NCI-H510A treated with DMSO at 0.1 percent for 48 hours (cell line): ENCODE measurements at regions not wholly inside any gene's neighbourhood (a gene's known extent, or its start where the extent isn't known, plus 50 kb on each side); places are given as distances from the start of the nearest gene placed in this dataset.
"Not testable (repeated sequence)": the region's sequence is repeated elsewhere in the genome, so short reads cannot be mapped to it uniquely, and the experiment has no call there.

Experiments used
- DNase-seq: peaks from one replicate; lab custom pipeline; 2025; lab: John Stamatoyannopoulos, UW

DNA sequence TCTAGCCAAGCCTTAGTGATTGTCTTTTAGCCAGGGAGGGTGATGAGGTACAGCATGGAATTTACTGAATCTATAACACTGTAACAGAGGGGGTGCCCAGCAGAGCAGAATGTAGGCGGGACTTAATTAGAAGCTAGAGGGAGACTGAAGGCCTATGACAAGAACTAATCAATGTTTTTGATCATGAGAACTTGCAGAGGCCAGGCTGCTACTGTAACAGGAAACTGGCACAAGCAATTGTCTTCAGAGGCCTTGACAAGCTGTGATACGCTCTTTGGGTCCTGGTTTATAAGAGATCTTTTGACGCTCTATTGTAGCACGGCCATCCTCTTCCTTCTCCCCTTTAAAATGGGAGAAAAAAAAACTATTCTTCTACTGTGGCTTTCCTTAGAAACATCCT is 1297.3 kb downstream of the JRKL start:
- no peak for DNase-seq

GRCh38 chr11:97691061-97691460 is 1301.2 kb downstream of the JRKL start:
- no peak for DNase-seq

- DNase-seq, result no peak
These were observed 1313.1 kb downstream of the JRKL start for GRCh38 chr11:97702951-97703350.

DNA sequence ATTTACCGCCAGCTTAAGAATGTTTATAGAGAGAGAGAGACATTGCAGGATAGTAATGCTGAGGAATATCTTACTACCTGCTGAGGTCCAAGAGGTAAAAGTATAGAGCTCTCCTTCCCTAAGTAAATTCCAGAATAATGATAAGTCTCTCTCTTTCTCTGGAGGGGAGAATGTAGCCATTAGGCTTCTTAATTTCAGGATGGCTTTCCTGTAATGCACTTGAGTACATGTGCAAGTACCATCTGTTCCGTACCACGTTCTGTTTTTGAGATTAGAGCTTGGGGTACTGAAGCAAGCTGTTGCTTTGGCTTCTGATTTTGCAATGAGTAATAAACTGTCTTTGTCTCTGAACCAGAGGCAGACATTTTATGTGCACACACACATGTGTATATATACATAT is 1314.0 kb downstream of the JRKL start:
- DNase-seq, result no peak

DNA sequence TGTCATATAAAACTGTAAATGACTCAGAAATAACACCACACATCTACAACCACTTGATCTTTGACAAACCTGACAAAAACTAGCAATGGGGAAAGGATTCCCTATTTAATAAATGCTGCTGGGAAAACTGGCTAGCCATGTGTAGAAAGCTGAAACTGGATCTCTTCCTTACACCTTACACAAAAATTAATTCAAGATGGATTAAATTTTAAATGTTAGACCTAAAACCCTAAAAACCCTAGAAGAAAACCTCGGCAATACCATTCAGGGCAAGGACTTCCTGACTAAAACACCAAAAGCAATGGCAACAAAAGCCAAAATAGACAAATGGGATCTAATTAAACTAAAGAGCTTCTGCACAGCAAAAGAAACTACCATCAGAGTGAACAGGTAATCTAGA is 1315.3 kb upstream of the CNTN5 start:
- DNase-seq, result not testable (repeated sequence)

DNA sequence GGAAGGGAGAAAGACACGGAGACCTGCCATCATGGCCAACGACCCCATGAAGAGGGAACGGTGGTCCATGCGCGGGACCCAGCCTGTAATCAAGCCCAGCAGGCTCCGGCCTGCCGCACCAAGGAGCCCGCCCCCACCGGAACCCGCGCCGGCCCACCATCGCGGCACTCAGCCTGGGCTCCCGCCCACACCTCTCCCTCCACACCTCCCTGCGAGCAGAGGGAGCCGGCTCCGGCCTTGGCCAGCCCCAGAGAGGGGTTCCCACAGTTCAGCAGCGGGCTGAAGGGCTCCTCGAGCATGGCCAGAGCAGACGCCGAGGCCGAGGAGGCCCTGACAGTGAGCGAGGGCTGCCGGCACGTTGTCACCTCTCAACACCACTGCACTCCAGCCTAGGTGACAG is 1302.8 kb upstream of the CNTN5 start:
- DNase-seq, result no peak

DNA sequence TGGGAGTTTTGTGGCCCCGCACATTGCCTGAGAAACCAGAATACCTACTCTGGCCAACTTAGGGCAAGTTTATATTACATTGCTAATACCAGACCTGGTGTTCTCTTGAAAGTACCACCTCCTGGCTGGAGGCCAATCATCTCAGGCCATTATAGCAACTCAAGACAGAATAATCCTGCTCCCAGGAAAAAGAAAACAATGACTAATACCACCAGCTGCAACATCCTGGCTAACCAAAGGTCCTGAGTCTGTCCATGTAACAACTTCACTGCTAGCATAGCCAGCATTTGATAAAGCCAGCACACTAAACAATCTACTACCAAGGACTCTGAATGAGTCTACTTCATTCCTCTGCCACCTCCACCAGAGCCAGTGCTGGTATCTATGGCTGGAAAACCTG is 1298.7 kb upstream of the CNTN5 start:
- no peak for DNase-seq

DNA sequence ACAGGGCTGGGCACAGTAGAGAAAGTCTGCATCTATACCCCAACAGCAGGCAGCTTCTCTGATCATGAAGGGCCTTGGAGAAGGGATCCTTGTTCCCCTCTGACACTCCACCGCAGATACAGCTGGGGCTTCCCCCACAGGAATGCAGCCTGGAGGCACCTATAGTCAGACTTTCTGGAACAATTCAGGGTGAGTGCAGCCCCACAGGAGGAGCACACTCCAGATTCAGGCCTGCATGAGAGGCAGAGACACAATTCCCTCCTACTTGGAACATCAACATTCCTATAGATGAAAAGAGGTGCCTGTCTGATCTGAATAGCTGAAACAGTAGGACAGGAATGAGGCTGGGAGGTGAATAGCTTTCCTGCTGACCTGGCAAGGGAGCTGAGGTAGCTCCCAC is 1298.0 kb upstream of the CNTN5 start:
- no peak for DNase-seq

DNA sequence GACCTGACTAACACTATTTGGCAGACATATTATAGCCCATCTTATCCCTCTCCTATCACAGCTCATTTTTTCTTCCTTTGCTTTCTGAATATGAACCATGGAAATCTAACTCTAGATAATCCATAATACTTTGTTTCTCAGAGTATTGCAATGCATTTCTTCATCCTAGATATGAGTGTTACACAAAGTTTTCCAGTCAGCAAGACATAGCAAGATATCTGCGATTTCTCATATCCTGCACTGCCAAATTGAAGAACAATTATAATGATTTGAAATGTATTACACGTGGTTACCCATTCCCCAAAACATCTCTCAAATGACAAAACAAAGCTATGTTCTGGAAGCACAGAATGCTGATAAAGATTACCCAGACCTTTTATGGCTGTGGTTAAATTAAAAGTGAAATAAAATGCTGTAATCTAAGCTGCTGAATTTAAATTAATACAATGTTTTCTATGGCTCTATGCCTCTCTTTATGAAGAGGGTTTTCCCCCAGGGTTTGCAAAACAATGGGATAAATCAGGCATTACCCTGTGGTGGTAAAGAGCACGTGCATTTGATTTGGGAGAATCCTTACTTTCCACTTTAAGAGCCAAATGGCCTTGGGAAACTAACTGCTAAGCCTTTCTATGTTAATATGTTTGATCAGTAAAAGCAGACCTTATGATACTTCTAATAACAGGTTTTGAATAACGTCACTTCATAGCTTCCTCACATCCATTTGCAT is 1291.0 kb upstream of the CNTN5 start:
- no peak for DNase-seq

DNA sequence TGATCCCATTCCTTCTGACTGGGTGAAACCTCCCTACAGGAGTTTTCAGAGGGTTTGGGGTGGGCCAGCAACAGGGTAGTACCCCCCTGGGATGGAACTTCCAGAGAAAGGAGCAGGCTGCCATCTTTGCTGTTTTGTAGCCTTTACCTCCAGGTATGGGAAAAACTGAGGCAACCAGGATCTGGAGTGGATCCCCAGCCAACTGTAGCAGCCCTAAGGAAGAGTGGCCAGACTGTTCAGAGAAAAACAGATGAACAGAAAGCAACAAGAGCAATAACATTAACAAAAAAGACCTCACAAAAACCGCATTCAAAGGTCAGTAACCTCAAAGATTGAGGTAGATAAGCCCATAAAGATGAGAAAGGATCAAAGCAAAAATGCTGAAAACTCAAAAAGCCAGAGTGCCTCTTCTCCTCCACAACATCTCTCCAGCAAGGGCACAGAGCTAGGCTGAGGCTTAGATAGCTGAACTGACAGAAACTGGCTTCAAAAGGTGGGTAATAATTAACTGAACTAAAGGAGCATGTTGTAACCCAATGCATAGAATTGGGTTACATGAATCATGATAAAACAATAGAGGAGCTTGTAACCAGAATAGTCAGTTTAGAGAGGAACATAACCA is 1288.6 kb upstream of the CNTN5 start:
- DNase-seq, result no peak

DNA sequence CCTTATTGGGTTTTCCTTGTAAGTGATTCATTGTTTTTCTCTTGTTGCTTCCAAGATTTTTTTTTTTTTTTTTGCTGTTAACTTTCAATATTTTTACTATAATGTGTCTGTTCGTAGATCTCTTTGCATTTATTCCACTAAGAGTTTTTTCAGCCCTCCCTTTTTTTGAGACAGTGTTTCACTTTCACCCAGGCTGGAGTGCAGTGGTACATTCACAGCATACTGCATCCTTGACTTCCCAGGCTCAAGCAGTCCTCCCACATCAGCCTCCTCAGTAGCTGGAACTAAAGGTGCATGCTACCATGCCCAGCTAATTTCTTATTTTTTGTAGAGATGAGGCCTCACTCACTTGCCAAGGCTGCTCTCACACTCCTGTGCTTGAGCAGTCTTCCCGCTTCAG is 1282.0 kb upstream of the CNTN5 start:
- DNase-seq, result no peak

DNA sequence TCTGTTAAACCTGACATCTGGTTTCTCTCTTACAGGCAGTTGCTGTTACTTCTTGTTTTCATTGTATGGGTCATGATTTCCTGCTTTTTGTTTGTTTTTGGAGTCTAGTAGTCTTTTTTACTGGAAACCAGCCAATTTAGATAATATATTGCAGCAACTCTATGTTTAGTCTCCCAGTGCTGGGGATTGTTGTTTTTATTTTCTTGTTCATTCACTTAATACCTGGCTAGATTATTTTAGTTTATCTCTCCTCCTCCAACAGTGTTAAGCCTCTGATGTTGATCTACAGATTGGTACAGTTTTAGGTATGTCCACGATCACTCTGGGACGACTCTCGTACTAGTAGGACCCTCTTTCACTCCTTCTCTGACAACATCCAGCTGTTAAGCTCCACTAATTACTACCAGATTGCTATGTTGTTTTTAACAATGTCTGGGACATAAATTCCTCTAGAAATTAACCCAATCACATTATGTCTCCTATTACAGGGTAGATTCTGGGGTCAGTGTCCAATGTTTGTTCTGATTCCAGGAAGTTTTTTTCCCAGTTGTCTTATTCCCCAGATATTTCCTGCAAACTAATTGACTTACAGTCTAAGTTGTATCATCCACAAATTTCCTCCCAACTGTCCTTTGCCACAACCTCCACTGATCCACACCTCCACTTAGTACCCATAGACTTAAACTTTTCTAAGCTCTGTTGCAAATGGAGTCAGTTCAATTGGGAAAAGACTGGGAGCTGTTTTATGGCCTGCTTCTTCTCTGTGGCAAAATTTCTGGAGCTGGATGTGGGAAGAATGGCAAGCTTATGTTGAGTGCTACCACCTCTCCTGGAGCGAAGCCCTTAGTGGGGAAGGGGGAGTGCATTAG is 1280.6 kb upstream of the CNTN5 start:
- no peak for DNase-seq

- DNase-seq, result no peak
These were observed 1280.0 kb upstream of the CNTN5 start for GRCh38 chr11:97740801-97741151.

DNA sequence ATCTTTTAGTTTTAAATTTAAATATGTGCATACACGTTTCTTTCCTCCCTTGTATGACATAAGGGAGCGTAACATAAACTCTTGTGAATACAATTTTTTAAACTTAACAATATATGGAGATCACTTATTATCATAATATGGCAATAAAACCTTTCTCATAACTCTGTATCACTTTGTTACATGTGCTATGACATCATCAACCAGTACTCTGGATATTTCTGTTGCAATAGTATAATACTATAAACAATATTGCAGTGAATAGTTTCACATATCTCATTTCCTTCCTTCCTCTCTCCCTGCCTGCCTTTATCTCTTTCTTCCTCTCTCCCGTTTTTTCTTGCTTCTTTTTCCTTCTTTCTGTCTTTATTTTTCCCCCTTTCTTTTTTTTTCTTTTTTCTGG is 1278.0 kb upstream of the CNTN5 start:
- no peak for DNase-seq

DNA sequence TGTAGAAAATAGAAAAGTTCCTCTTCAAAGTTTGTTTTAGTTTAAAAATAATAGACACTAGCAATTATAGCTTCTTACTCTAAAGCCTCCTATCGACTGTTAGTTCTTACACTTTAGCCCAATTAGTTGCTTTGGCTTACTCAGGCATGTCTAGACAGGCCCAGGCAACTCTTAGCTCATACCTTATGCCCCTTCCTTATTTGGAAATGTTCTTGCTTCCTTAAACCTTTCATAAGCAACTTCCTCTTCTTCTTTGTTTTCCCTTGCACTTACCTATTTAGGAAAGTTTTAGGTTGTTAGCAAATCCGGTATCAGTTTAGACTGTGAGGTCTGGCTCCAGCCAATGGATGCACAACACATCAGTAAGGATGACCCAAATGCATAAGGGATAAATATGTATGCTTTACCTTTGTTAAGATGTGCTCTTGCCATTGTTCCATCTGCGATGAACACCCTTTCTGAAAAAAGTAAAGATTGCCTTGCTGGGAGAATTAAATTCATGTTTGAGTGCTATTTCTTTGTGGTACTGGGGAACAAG is 1277.5 kb upstream of the CNTN5 start:
- DNase-seq, result no peak

- DNase-seq, result no peak
These were observed 1275.2 kb upstream of the CNTN5 start for GRCh38 chr11:97745515-97746050.

GRCh38 chr11:97746818-97747217 is 1273.9 kb upstream of the CNTN5 start:
- DNase-seq, result no peak

GRCh38 chr11:97751405-97751804 is 1269.3 kb upstream of the CNTN5 start:
- no peak for DNase-seq

DNA sequence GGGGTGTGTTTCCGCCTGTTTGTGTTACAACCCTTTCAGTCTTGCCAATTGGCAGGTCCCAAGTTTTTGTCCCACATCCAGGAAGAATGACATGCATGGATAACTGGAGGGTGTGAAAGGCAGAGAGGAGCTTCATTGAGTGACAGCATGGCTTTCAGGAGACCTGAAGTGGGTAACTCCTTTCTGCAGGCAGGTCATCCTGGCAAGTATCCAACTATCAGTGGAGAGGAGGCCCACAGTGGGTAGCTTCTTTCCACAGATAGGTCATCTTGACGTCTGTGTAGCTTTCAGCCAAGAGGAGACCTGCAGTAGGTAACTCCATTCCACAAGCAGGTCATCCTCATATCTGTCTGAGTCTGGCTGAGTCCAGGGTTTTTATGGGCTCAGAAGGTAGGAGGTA is 1268.8 kb upstream of the CNTN5 start:
- DNase-seq, result no peak

GRCh38 chr11:97754976-97755375 is 1265.8 kb upstream of the CNTN5 start:
- DNase-seq, result no peak

DNA sequence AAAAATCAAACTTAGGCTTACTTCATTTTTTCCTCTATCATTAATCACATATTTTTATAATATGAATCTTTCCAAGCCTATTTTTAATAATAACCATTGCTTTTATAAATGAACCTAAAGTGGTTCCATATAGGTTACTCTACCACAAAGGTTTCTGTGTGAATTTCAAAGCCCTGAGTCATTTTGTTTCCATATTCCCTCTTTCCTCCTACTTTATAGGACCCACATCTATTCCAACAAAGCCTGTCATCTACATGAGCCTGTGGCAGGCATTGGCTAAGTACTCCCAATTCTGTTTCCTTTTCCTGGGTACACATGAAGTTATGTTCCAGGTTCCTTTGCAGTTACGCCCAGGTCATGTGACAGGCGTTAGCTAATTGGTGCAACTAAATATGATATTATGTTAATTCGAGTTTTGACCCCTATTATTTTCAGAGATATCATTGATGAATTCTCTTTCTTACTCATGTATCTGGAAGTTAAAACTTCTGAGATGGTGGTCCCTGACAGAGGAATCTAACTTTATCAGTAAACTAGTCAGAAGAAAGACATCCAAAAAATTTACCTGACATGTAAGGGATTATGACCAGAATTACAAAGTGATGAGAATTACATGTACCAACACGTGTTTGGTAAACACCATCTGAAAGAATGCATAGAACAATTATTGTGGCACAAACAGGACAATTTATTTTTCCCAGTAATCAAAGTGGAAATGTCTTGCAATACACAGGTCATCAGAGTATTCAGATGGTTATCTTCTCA is 1264.0 kb upstream of the CNTN5 start:
- no peak for DNase-seq

- no peak for DNase-seq
These were observed 1259.6 kb upstream of the CNTN5 start for GRCh38 chr11:97761175-97761574.
